ENCODE measurements at regions not wholly inside any gene's neighbourhood (a gene's known extent, or its start where the extent isn't known, plus 50 kb on each side); places are given as distances from the start of the nearest gene placed in this dataset.

DNA sequence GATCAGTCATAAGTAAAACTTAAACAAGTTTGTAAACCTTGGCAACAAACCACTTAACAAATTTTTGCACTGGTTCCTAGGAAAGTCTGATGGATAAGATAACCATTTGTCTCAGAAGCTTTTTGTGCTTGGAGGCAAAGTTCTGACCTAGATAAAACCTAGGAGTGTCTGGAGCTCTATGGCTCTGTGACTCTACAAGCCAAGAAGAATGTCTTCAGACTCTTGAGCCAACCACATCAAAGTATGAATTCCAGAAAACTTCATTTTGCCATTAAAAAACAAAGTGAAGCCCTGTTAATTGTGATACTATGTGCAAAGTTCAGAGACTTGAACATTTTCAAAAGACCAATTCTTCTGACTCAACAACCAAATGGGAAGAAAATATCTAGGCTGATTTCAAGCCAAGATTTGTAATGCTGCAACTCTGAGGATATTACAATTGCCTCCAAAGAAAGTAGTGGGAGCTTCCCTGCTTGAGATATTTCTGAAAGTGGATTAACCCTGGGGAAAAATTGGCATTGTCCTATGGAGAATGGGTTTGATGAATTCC lies 158.1 kb upstream of the FOXQ1 start:
- intact Hi-C loops (cut with DNase I), result no loop called here
- H3K4me1 ChIP-seq (ENCODE audit: insufficient read depth), result no peaks in the 10 kb centered on the region
- no peak overlapping the region for H3K27ac ChIP-seq
- DNase-seq, result no peak
- no peak overlapping the region for H3K4me3 ChIP-seq
- H3K27me3 ChIP-seq, result no peaks in the 10 kb centered on the region
- no peaks in the 10 kb centered on the region for H3K36me3 ChIP-seq
- TF ChIP-seq EP300 (IDR thresholded peaks at IDR 0.05) (no peak), POLR2A (IDR thresholded peaks at IDR 0.05) (no peak)
- TF ChIP-seq, protein P1, sequence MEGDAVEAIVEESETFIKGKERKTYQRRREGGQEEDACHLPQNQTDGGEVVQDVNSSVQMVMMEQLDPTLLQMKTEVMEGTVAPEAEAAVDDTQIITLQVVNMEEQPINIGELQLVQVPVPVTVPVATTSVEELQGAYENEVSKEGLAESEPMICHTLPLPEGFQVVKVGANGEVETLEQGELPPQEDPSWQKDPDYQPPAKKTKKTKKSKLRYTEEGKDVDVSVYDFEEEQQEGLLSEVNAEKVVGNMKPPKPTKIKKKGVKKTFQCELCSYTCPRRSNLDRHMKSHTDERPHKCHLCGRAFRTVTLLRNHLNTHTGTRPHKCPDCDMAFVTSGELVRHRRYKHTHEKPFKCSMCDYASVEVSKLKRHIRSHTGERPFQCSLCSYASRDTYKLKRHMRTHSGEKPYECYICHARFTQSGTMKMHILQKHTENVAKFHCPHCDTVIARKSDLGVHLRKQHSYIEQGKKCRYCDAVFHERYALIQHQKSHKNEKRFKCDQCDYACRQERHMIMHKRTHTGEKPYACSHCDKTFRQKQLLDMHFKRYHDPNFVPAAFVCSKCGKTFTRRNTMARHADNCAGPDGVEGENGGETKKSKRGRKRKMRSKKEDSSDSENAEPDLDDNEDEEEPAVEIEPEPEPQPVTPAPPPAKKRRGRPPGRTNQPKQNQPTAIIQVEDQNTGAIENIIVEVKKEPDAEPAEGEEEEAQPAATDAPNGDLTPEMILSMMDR (IDR thresholded peaks at IDR 0.05), result no peak
- H3K9me3 ChIP-seq, result no peaks in the 10 kb centered on the region

- Histone ChIP-seq H3K27me3 (no peaks in the 10 kb centered on the region), H3K36me3 (no peaks in the 10 kb centered on the region), H3K4me1 (ENCODE audit: insufficient read depth) (no peaks in the 10 kb centered on the region), H3K9me3 (no peaks in the 10 kb centered on the region), H3K4me3 (no peak overlapping the region), H3K27ac (no peak overlapping the region)
- intact Hi-C loops (cut with DNase I), result no loop called here
- no peak for TF ChIP-seq EP300 (IDR thresholded peaks at IDR 0.05)
- no peak for TF ChIP-seq POLR2A (IDR thresholded peaks at IDR 0.05)
- TF ChIP-seq, protein P1 (IDR thresholded peaks at IDR 0.05), result no peak
- DNase-seq, result no peak
Measured at GRCh38 chr6:1146500-1146899, 165.4 kb upstream of the FOXQ1 start.

DNA sequence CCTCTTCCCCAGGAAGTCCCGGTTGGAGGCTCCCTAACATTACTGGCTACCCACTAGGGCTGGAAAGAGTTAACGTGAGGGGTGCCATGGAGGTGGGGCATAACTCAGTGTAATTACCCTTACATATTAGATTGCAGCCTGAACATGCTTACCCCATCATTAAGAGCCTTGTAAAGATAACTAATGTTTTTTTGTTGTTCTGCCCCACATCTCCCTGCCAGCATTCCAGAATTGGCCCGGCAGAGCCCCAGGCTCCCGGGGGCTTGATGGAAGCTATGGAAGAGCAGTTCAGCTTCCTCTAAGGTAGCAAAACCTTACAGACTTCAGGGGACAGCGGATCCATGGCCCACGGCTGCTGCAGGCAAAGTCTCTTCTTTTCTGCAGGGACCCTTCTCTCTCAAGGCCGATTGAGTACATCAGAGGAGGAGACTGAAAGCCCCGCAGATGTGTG lies 166.1 kb upstream of the FOXQ1 start:
- intact Hi-C loops (cut with DNase I), result no loop called here
- no peak for DNase-seq
- TF ChIP-seq POLR2A (IDR thresholded peaks at IDR 0.05), result no peak
- no peak for TF ChIP-seq EP300 (IDR thresholded peaks at IDR 0.05)
- TF ChIP-seq, protein P1 (IDR thresholded peaks at IDR 0.05), result no peak
- H3K27ac ChIP-seq, result no peak overlapping the region
- H3K4me1 ChIP-seq (ENCODE audit: insufficient read depth), result no peaks in the 10 kb centered on the region
- H3K4me3 ChIP-seq, result no peak overlapping the region
- WGBS, 3 donors, result 23 to 33% (median 29%) methylated on average over 8 of the region's 8 CpGs
- no peaks in the 10 kb centered on the region for H3K9me3 ChIP-seq
- no peaks in the 10 kb centered on the region for H3K27me3 ChIP-seq
- H3K36me3 ChIP-seq, result no peaks in the 10 kb centered on the region

- Histone ChIP-seq H3K4me1 (ENCODE audit: insufficient read depth) (no peaks in the 10 kb centered on the region), H3K9me3 (no peaks in the 10 kb centered on the region), H3K27ac (no peak overlapping the region), H3K36me3 (no peaks in the 10 kb centered on the region), H3K27me3 (no peaks in the 10 kb centered on the region), H3K4me3 (no peak overlapping the region)
- WGBS, 3 donors, result 16 to 30% (median 19%) methylated on average over 10 of the region's 10 CpGs
- intact Hi-C loops (cut with DNase I), result no loop called here
- TF ChIP-seq, protein P1 (IDR thresholded peaks at IDR 0.05), result no peak
- TF ChIP-seq POLR2A (IDR thresholded peaks at IDR 0.05) (no peak), EP300 (IDR thresholded peaks at IDR 0.05) (no peak)
- no peak for DNase-seq
Measured at GRCh38 chr6:1144842-1145767, 166.8 kb upstream of the FOXQ1 start.

Measured in ovary (tissue), 7 donors.